ENCODE measurements at regions not wholly inside any gene's neighbourhood (a gene's known extent, or its start where the extent isn't known, plus 50 kb on each side); places are given as distances from the start of the nearest gene placed in this dataset.

DNA sequence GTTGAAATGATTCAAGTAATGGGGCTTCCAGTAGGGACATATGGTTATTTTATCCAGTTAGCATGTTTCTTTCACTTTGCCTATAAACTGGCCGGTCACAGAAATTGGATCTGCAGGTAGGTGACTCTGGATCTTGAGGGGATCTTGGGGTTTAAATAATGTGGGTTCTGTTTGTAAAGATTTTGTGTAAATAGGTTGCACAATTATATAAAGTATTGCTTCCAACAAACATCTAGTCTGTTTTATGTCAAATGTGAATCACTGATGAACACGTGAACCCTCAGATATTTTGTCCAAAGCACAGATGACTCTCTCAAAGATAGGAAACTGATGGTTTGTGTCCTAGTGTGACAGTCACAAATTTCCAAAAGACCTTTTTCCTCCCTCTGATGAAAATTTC is 98.4 kb downstream of the ZIC5 start (continued):
- TF ChIP-seq, protein P1, sequence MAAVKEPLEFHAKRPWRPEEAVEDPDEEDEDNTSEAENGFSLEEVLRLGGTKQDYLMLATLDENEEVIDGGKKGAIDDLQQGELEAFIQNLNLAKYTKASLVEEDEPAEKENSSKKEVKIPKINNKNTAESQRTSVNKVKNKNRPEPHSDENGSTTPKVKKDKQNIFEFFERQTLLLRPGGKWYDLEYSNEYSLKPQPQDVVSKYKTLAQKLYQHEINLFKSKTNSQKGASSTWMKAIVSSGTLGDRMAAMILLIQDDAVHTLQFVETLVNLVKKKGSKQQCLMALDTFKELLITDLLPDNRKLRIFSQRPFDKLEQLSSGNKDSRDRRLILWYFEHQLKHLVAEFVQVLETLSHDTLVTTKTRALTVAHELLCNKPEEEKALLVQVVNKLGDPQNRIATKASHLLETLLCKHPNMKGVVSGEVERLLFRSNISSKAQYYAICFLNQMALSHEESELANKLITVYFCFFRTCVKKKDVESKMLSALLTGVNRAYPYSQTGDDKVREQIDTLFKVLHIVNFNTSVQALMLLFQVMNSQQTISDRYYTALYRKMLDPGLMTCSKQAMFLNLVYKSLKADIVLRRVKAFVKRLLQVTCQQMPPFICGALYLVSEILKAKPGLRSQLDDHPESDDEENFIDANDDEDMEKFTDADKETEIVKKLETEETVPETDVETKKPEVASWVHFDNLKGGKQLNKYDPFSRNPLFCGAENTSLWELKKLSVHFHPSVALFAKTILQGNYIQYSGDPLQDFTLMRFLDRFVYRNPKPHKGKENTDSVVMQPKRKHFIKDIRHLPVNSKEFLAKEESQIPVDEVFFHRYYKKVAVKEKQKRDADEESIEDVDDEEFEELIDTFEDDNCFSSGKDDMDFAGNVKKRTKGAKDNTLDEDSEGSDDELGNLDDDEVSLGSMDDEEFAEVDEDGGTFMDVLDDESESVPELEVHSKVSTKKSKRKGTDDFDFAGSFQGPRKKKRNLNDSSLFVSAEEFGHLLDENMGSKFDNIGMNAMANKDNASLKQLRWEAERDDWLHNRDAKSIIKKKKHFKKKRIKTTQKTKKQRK (IDR thresholded peaks at IDR 0.05; ENCODE audit: low read length) = no peak
- TF ChIP-seq ZNF362 (CRISPR knock-in tag; IDR thresholded peaks at IDR 0.05; ENCODE audit: borderline replicate concordance) (no peak), NCOA1 (CRISPR knock-in tag; IDR thresholded peaks at IDR 0.05) (no peak), ZNF563 (CRISPR knock-in tag; IDR thresholded peaks at IDR 0.05) (no peak), ATF1 (CRISPR knock-in tag; IDR thresholded peaks at IDR 0.05) (no peak), ZNF136 (CRISPR knock-in tag; IDR thresholded peaks at IDR 0.05; ENCODE audit: low read depth) (no peak), REL (CRISPR knock-in tag; conservative IDR thresholded peaks at IDR 0.05) (no peak)
- TF ChIP-seq, protein P2, sequence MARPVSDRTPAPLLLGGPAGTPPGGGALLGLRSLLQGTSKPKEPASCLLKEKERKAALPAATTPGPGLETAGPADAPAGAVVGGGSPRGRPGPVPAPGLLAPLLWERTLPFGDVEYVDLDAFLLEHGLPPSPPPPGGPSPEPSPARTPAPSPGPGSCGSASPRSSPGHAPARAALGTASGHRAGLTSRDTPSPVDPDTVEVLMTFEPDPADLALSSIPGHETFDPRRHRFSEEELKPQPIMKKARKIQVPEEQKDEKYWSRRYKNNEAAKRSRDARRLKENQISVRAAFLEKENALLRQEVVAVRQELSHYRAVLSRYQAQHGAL (CRISPR knock-in tag; IDR thresholded peaks at IDR 0.05; ENCODE audit: not compliant biosample characterization) = no peak
